ENCODE measurements at regions not wholly inside any gene's neighbourhood (a gene's known extent, or its start where the extent isn't known, plus 50 kb on each side); places are given as distances from the start of the nearest gene placed in this dataset.

- no peaks in the 10 kb centered on the region for H3K36me3 ChIP-seq (replicated peaks; ENCODE audit: insufficient read depth, low read length)
- TF ChIP-seq CTCF (IDR thresholded peaks at IDR 0.05; ENCODE audit: low read length), result no peak
- TF ChIP-seq EZH2 (optimal IDR thresholded peaks at IDR 0.05; ENCODE audit: low read depth, low read length), result no peak
- TF ChIP-seq EZH2phosphoT487 (IDR thresholded peaks at IDR 0.05; ENCODE audit: low read length), result no peak
- no peak overlapping the region for H2AFZ ChIP-seq (ENCODE audit: low read length)
- no peaks in the 10 kb centered on the region for H3F3A ChIP-seq (ENCODE audit: insufficient read depth, low read length)
- H3K27me3 ChIP-seq (replicated peaks; ENCODE audit: insufficient read depth, low read length), result no peaks in the 10 kb centered on the region
- no peak overlapping the region for H3K9ac ChIP-seq (ENCODE audit: low read length)
- H3K9me2 ChIP-seq (replicated peaks; ENCODE audit: insufficient read depth, low read length), result no peaks in the 10 kb centered on the region
- DNase-seq, result no peak
- no peaks in the 10 kb centered on the region for H3K9me3 ChIP-seq (replicated peaks; ENCODE audit: insufficient read depth, low read length)
- no peak overlapping the region for H3K27ac ChIP-seq (ENCODE audit: low read length)
- H3K79me2 ChIP-seq (ENCODE audit: low read length), result no peaks in the 10 kb centered on the region
- H3K4me3 ChIP-seq (ENCODE audit: low read length), result no peak overlapping the region
- H3K4me1 ChIP-seq (ENCODE audit: low read length), result no peaks in the 10 kb centered on the region
- no peak overlapping the region for H3K4me2 ChIP-seq (ENCODE audit: low read depth, low read length)
- H4K20me1 ChIP-seq (ENCODE audit: insufficient read depth, low read length), result no peaks in the 10 kb centered on the region
These were observed 110.4 kb upstream of the POU2AF2 start for GRCh38 chr11:111135101-111135500.

GRCh38 chr11:111128076-111128870, 117.3 kb upstream of the POU2AF2 start:
- peaks cover 17% of the 10 kb centered on the region for H3K4me1 ChIP-seq (ENCODE audit: low read length)
- no peaks in the 10 kb centered on the region for H4K20me1 ChIP-seq (ENCODE audit: insufficient read depth, low read length)
- H2AFZ ChIP-seq (ENCODE audit: low read length), result no peak overlapping the region
- H3K4me3 ChIP-seq (ENCODE audit: low read length), result no peak overlapping the region
- H3K36me3 ChIP-seq (replicated peaks; ENCODE audit: insufficient read depth, low read length), result no peaks in the 10 kb centered on the region
- no peak for TF ChIP-seq EZH2 (optimal IDR thresholded peaks at IDR 0.05; ENCODE audit: low read depth, low read length)
- no peak for TF ChIP-seq EZH2phosphoT487 (IDR thresholded peaks at IDR 0.05; ENCODE audit: low read length)
- TF ChIP-seq CTCF (IDR thresholded peaks at IDR 0.05; ENCODE audit: low read length), result no peak
- H3K9ac ChIP-seq (ENCODE audit: low read length), result no peak overlapping the region
- H3F3A ChIP-seq (ENCODE audit: insufficient read depth, low read length), result peaks cover 10% of the 10 kb centered on the region
- no peak for DNase-seq
- H3K9me2 ChIP-seq (replicated peaks; ENCODE audit: insufficient read depth, low read length), result no peaks in the 10 kb centered on the region
- no peaks in the 10 kb centered on the region for H3K79me2 ChIP-seq (ENCODE audit: low read length)
- no peaks in the 10 kb centered on the region for H3K27me3 ChIP-seq (replicated peaks; ENCODE audit: insufficient read depth, low read length)
- no peaks in the 10 kb centered on the region for H3K9me3 ChIP-seq (replicated peaks; ENCODE audit: insufficient read depth, low read length)
- H3K27ac ChIP-seq (ENCODE audit: low read length), result no peak overlapping the region
- no peak overlapping the region for H3K4me2 ChIP-seq (ENCODE audit: low read depth, low read length)

GRCh38 chr11:111124724-111125123, 120.8 kb upstream of the POU2AF2 start:
- no peaks in the 10 kb centered on the region for H4K20me1 ChIP-seq (ENCODE audit: insufficient read depth, low read length)
- H3K27me3 ChIP-seq (replicated peaks; ENCODE audit: insufficient read depth, low read length), result no peaks in the 10 kb centered on the region
- H3K79me2 ChIP-seq (ENCODE audit: low read length), result no peaks in the 10 kb centered on the region
- TF ChIP-seq EZH2phosphoT487 (IDR thresholded peaks at IDR 0.05; ENCODE audit: low read length) (no peak), CTCF (IDR thresholded peaks at IDR 0.05; ENCODE audit: low read length) (no peak), EZH2 (optimal IDR thresholded peaks at IDR 0.05; ENCODE audit: low read depth, low read length) (no peak)
- no peaks in the 10 kb centered on the region for H3K9me3 ChIP-seq (replicated peaks; ENCODE audit: insufficient read depth, low read length)
- H3F3A ChIP-seq (ENCODE audit: insufficient read depth, low read length), result peaks cover 15% of the 10 kb centered on the region
- no peak for DNase-seq
- H3K4me3 ChIP-seq (ENCODE audit: low read length), result no peak overlapping the region
- H3K4me2 ChIP-seq (ENCODE audit: low read depth, low read length), result 0 out of 2 replicates have a peak overlapping the region, but pooled peaks have one; percentile 51
- H2AFZ ChIP-seq (ENCODE audit: low read length), result no peak overlapping the region
- peaks cover 21% of the 10 kb centered on the region for H3K4me1 ChIP-seq (ENCODE audit: low read length)
- H3K27ac ChIP-seq (ENCODE audit: low read length), result no peak overlapping the region
- H3K36me3 ChIP-seq (replicated peaks; ENCODE audit: insufficient read depth, low read length), result no peaks in the 10 kb centered on the region
- H3K9me2 ChIP-seq (replicated peaks; ENCODE audit: insufficient read depth, low read length), result no peaks in the 10 kb centered on the region
- no peak overlapping the region for H3K9ac ChIP-seq (ENCODE audit: low read length)

All from MM.1S (cell line).